RWPE2 (cell line): ENCODE measurements at regions not wholly inside any gene's neighbourhood (a gene's known extent, or its start where the extent isn't known, plus 50 kb on each side); places are given as distances from the start of the nearest gene placed in this dataset.
"Not testable (repeated sequence)": the region's sequence is repeated elsewhere in the genome, so short reads cannot be mapped to it uniquely, and the experiment has no call there.

Experiments
- ATAC-seq: fragments of 200-7000 bp; cut with Tn5 transposase; 3 replicates; pipeline ENCODE4 v1.9.1; 2021; ENCODE audit warnings: low read depth
- DNase-seq: peaks from one replicate; pipeline ENCODE4 v3.0.0-alpha.2; 2020; ENCODE audit warnings: low spot score
- H3K27ac ChIP-seq: fragments of 450-650 bp; 2 replicates; pipeline ENCODE4 v1.5.1; 2017; ENCODE audit warnings: mild to moderate bottlenecking; ENCODE audit not compliant: poor library complexity, severe bottlenecking
- H3K27me3 ChIP-seq: fragments of 250-450 bp; sonication (Bioruptor Pico); 2 replicates; pipeline ENCODE4 v1.5.1; 2021; ENCODE audit warnings: mild to moderate bottlenecking, moderate library complexity; ENCODE audit not compliant: insufficient read depth, poor library complexity, severe bottlenecking
- H3K36me3 ChIP-seq: fragments of 250-450 bp; sonication (Bioruptor Pico); 2 replicates; pipeline ENCODE4 v1.5.1; 2020; ENCODE audit warnings: low read depth, mild to moderate bottlenecking, moderate library complexity
- H3K4me1 ChIP-seq: fragments of 250-450 bp; sonication (Bioruptor Pico); 2 replicates; pipeline ENCODE4 v1.5.1; 2021; ENCODE audit warnings: mild to moderate bottlenecking, moderate library complexity; ENCODE audit not compliant: insufficient read depth, poor library complexity, severe bottlenecking
- H3K4me3 ChIP-seq: fragments of 250-450 bp; sonication (Bioruptor Pico); 2 replicates; pipeline ENCODE4 v1.5.1; 2021; ENCODE audit warnings: mild to moderate bottlenecking, moderate library complexity; ENCODE audit not compliant: severe bottlenecking
- H3K9me3 ChIP-seq: fragments of 250-450 bp; sonication (Bioruptor Pico); 2 replicates; pipeline ENCODE4 v1.5.1; 2021; ENCODE audit warnings: mild to moderate bottlenecking, moderate library complexity; ENCODE audit not compliant: severe bottlenecking
- CTCF ChIP-seq: fragments of 450-650 bp; IDR thresholded peaks from one replicate; pipeline ENCODE4 v1.5.1; 2017; ENCODE audit warnings: mild to moderate bottlenecking, moderate library complexity; ENCODE audit not compliant: poor library complexity, severe bottlenecking

- TF ChIP-seq CTCF = no peak
- H3K4me3 ChIP-seq = no peak overlapping the region
- H3K9me3 ChIP-seq = no peaks in the 10 kb centered on the region
- ATAC-seq (peak; percentile 73), DNase-seq (no peak)
- no peaks in the 10 kb centered on the region for H3K36me3 ChIP-seq
- H3K27me3 ChIP-seq = no peaks in the 10 kb centered on the region
- no peak overlapping the region for H3K27ac ChIP-seq
- H3K4me1 ChIP-seq = no peaks in the 10 kb centered on the region
Measured at GRCh38 chr11:38718049-38718448, 2120.0 kb upstream of the RAG2 start.

- DNase-seq = no peak
- Histone ChIP-seq H3K27me3 (no peaks in the 10 kb centered on the region), H3K4me1 (peaks cover 2% of the 10 kb centered on the region), H3K36me3 (no peaks in the 10 kb centered on the region), H3K27ac (no peak overlapping the region), H3K9me3 (no peaks in the 10 kb centered on the region), H3K4me3 (no peak overlapping the region)
- TF ChIP-seq CTCF = no peak
- ATAC-seq = no peak
Measured at GRCh38 chr11:38711110-38711509, 2113.1 kb upstream of the RAG2 start.

- H3K4me3 ChIP-seq = no peak overlapping the region
- no peaks in the 10 kb centered on the region for H3K36me3 ChIP-seq
- no peak for DNase-seq
- no peak overlapping the region for H3K27ac ChIP-seq
- no peak for TF ChIP-seq CTCF
- no peaks in the 10 kb centered on the region for H3K9me3 ChIP-seq
- H3K4me1 ChIP-seq = peaks cover 4% of the 10 kb centered on the region
- H3K27me3 ChIP-seq = no peaks in the 10 kb centered on the region
- no peak for ATAC-seq
Measured at GRCh38 chr11:38710262-38710661, 2112.2 kb upstream of the RAG2 start.

GRCh38 chr11:38700111-38700510 lies 2102.1 kb upstream of the RAG2 start:
- no peak overlapping the region for H3K4me3 ChIP-seq
- H3K36me3 ChIP-seq = no peaks in the 10 kb centered on the region
- DNase-seq = no peak
- no peak for TF ChIP-seq CTCF
- no peaks in the 10 kb centered on the region for H3K27me3 ChIP-seq
- no peak overlapping the region for H3K27ac ChIP-seq
- H3K4me1 ChIP-seq = no peaks in the 10 kb centered on the region
- ATAC-seq = no peak
- H3K9me3 ChIP-seq = no peaks in the 10 kb centered on the region

- H3K4me1 ChIP-seq = no peaks in the 10 kb centered on the region
- DNase-seq = no peak
- H3K27me3 ChIP-seq = no peaks in the 10 kb centered on the region
- H3K4me3 ChIP-seq = no peak overlapping the region
- H3K27ac ChIP-seq = no peak overlapping the region
- TF ChIP-seq CTCF = no peak
- no peaks in the 10 kb centered on the region for H3K9me3 ChIP-seq
- no peaks in the 10 kb centered on the region for H3K36me3 ChIP-seq
- no peak for ATAC-seq
Measured at GRCh38 chr11:38693306-38693705, 2095.3 kb upstream of the RAG2 start.

- DNase-seq, H3K36me3 ChIP-seq, H3K27ac ChIP-seq, H3K4me1 ChIP-seq, H3K9me3 ChIP-seq, H3K27me3 ChIP-seq, ATAC-seq, H3K4me3 ChIP-seq: not testable (repeated sequence)
Measured at GRCh38 chr11:38690211-38690610, 2092.2 kb upstream of the RAG2 start.
